HG03342 (cell line): ENCODE measurements at regions not wholly inside any gene's neighbourhood (a gene's known extent, or its start where the extent isn't known, plus 50 kb on each side); places are given as distances from the start of the nearest gene placed in this dataset.
"Not testable (repeated sequence)": the region's sequence is repeated elsewhere in the genome, so short reads cannot be mapped to it uniquely, and the experiment has no call there.

Experiments used
- ATAC-seq: cut with Tn5 transposase; IDR thresholded peaks from one replicate; pipeline ENCODE4 v1.9.1; 2021; ENCODE audit warnings: mild to moderate bottlenecking, moderate library complexity; ENCODE audit not compliant: unreplicated experiment

DNA sequence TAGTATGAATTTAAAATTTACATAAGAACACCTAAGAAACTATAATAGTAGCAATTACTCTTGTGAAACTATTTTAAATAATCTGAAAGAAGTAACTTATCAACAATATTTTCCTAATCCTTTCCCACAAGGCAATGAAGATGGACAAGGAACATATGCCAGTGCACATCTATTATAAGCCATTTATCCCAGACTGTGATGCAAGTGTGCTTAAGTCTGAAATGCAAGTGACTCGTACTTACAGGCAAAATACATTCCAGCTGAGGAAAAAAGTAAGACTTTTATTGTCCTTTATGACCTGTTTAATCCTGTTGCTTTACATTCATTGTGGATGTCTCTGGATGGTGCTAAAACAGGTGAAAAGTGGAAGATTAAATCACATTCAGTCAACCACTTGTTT lies 709.4 kb downstream of the ZNF385D start:
- no peak for ATAC-seq

DNA sequence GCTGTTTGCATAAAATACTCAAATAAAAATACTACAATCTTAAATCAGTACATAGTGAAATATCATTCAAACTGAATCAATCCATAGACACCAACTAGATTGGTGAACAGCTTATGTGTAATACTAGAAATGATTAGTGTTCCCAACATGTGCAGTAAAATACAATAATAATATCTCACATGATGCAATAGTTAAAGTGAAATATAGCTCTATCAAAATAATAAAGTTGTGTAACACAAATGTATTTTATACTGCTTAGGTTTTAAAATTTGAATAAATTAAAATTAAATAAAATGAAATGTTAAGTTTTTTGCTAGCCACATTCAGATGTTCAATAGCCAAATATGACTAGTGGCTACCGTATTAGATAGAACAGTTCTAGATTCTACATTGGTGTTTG lies 714.1 kb downstream of the ZNF385D start:
- ATAC-seq: no peak

DNA sequence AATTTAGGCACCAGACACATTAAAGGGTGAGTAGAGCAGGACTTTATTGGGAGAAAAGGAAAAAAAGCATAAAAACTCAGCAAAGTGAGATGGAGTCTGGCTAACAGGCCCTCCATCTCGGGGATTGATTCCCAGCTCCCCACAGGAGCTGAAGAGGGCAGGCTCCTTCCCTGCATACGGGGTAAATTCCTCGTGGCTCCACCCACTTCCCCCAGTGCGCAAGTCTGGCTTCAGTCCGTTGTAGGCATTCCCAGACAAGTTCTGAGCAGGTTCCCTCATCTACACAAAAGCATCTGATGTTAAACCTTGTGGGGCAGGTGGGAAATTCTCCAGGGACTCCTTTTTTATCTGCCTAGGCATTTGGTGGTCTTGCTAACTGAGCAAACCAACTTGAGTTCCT lies 722.6 kb downstream of the ZNF385D start:
- no peak for ATAC-seq

DNA sequence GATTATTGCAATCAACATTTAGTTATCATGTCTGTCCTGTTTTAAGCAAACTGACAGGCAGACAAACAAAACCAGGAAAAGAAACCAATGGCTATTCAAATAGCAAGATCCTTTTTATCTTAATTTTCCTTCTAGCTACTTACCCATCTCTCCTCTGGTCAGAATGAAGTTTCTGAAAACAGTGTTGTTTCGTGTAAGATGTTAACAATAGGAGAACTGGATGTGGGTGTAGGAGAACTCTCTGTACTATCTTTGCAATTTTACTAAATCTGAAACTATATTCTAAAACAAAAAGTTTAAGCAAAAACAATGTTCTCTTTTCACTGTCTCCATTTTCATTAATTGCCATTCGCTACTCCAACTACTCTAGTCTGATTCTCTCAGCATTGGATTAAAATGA lies 726.4 kb downstream of the ZNF385D start:
- ATAC-seq: no peak

DNA sequence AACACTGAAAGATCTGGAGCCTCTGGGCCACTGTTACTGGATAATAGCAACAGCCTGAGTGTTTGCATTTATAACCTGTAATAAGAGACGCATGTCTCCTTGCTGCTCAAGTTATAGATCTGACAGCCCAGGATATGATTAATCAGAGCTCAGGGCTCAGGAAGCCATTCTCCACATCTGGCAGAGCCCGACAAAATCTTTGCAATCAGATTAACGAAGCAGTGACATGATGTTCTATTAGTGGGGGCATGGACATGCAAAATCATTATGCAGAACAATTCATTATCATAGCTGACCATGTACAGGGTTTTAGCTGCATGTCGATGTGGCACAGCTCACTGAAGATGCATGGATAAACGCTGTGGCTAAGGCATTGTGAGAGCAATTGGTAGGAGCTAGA lies 730.3 kb downstream of the ZNF385D start:
- ATAC-seq: no peak

DNA sequence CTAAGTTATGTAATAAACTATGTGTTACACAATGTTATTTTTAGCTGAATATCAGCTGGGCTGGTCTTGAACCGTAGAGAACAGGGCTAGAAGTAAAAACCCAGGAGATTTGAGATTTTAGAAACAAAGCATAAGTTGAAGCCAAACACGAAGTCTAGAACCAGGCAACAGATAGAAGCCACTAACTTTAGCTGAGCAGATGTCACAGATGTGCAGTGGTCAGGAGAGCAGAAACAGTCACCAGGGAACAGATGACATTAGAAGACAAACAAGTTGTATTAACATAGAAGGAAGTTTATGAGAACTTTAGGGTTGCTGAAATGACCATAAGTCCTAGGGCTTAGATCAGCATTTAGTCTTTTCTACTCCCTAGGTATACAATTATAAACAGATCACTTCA lies 731.0 kb downstream of the ZNF385D start:
- no peak for ATAC-seq

DNA sequence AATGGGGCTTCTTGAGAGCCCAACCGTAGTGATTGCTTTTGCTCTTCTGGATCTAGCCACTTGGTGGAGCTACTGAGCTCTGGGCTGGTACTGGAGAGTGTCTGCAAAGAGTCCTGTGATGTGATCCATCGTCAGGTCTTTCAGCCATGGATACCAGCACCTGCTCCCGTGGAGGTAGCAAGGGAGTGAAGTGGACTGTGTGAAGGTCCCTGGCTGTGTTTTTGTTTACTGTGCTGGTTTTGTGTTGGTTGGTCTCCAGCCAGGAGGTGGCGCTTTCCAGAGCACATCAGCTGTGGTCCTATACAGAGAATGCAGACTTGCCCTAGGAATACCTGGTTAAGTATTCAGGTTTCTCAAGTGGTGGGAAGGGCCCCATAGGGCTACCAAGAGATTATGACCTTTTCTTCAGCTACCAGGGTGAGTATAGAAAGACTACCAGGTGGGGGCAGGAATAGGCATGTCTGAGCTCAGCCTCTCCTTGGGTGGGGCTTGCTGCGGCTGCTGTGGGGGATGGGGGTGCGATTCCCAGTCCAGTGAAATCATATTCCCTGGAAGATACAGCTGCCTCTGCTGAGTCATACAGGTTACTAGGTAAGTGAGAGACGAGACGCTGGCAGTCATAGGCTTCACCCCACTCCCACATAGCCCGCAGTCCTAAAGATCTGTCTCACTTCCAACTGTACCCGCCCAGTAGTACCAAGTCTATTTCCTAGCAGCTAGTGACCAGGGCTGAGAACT lies 733.7 kb downstream of the ZNF385D start:
- no peak for ATAC-seq

DNA sequence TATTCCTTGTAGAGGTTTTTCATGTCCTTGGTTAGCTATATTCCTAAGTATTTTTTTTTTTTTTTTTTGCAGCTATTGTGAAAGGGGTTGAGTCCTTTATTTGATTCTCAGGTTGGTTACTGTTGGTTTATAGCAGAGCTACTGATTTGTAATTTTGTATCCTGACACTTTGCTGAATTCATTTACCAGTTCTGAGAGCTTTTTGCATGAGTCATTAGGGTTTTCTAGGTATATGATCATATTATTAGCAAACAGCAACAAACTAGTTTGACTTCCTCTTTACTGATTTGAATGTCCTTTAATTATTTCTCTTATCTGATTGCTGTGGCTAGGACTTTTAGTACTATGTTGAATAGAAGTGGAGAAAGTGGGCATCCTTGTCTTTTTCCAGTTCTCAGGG lies 737.4 kb downstream of the ZNF385D start:
- ATAC-seq: no peak

DNA sequence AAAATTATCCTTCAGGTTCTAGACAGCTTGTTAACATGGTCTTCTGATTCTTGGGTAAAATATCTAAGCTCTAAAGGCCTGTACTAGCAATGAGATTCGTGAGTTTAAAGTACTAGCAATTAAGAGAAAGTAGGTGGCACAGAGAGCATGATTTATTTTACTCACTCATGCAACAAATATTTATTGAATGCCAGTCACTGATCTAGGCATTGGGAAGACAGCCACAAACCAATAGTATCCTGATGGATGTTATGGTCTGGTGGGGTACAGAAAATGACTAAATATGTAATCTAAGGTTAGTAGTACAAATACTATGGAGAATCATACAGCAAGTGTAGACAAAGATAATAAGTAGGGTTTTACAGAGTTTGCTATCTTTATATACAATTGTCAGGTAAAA lies 751.3 kb downstream of the ZNF385D start:
- ATAC-seq: no peak

DNA sequence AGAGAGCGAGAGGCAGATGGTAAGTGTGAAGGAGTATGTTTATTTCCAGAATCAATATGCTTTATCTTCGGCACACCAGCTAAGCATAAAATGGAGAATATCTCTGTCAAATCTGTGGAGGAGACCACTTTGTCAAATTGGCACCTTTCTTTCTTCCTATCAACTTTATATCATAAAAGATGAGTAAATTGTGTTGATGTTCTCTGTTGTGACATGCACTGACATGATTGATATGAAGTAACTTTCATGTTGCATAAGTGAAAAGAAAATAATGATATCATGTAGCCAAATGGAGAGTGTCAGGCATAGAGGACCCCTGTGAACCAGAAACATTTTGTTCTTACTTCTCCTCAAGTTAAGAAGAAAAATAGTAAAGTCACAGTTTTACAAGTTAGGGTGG lies 753.8 kb downstream of the ZNF385D start:
- no peak for ATAC-seq

DNA sequence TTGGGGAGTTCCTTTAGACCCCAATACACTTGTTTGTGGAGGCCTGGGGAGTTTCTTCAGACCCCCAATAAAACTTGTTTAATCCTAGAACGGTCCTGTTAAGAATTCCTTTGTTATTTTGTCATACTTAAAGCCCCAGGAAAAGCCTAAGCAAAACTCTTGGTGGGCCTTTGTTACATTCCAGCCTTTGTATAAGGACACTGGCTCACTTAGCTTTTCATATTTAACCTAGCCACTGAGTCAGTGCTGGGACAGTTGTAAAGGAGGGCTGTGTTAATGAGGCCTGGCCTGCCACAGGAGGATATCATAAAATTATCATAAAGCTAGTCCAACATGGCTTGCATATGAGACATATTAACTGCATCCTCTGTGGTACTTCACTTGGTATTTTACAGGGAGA lies 760.1 kb downstream of the ZNF385D start:
- no peak for ATAC-seq

DNA sequence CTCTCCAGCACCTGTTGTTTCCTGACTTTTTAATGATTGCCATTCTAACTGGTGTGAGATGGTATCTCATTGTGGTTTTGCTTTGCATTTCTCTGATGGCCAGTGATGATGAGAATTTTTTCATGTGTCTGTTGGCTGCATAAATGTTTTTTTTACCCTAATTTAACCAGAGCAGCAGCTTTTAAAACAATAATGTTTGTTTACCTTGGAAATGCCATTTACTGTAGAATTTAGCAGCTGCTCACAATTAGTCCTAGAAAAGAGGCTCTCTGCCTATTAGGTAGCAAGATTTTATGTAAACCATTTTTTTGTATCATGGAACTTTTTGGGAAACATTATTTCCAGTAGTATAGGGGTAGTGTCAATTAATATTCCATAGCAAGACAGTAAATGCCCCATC lies 761.4 kb downstream of the ZNF385D start:
- ATAC-seq: not testable (repeated sequence)

DNA sequence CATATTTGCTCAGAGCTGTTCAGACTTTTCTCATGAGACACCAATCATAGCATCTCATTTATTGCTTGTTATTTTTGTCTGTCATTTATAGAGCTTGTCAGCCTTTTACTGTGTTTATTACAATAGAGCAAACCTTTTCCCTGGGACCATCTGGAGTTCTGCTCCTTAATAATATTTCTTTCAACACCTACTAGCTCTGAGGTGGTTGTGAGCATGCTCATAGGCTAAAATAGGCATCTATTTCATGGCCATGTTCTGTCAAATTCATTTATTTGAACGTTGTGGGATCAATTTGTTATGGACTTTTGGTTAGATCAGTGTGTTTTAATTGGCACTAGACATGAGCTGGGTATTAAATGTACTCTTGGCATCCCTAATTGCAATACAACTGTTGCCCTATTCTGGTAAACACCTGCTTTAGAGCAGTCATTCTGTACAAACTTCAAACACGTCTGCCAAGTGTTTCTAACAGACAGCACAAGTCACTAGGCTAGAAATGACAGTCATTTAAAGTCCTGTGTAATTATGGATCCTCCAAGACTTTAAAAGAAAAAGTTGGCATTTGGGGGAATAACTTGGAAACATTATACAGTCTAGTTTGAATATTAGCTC lies 766.3 kb downstream of the ZNF385D start:
- no peak for ATAC-seq

DNA sequence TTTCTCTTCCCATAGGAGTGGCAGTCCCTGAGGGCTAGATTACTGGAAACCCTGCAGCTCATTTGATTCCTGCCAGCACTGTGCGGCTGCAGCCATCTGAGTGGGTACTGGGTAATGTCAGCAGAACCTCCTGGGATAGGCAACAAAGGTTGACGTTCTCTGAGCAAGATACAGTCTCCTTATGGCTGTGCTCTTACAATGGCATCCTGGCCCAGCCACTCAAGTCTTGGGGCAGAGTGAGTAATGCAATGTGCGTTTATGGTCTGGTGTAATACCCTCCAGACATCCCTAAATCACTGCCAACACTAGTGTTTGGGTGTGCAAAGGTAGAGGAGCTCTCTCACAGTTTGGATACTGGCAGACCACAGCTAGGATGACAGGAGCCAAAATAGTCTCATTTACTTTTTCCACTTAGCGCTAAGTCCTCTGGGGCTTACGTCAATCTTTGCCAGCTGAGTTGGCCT lies 775.8 kb downstream of the ZNF385D start:
- no peak for ATAC-seq

DNA sequence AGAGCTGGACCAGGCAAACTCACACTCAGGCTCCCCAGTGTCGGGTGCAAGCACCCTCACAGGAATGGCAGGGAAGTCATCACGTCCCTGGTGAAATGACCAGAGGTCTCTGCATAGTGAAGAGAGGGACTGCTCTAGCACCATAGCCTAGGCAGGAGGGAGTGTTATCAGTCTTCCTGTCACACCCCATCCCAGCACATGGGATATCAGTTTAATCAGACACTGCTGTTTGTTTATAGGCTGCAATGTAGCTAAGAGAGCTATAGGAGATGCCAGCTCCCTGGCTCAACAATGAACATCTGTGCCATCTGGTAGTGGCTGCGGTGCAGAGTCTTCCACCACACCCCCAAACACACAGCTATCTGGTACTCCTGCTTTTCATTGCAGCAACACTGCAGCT lies 776.6 kb downstream of the ZNF385D start:
- no peak for ATAC-seq

DNA sequence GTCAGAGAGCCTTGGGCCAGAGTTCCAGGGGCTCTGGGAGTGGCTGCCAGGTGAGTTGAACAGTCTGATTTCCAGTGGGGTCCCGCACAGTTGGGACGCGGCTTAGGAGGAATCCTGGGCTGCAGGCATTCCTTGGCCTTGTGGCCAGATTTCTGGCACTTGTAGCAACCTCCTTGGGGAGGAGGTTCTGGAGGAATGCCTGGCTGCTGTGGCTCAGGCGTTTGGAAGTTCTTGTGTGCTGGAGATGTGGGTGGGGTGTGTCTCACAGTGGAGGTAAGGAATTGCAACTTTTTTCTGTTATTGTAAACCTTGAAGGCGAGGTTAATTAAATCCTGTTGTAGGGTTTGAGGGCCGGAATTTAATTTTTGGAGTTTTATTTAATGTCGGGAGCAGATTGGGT lies 780.2 kb downstream of the ZNF385D start:
- ATAC-seq: not testable (repeated sequence)

DNA sequence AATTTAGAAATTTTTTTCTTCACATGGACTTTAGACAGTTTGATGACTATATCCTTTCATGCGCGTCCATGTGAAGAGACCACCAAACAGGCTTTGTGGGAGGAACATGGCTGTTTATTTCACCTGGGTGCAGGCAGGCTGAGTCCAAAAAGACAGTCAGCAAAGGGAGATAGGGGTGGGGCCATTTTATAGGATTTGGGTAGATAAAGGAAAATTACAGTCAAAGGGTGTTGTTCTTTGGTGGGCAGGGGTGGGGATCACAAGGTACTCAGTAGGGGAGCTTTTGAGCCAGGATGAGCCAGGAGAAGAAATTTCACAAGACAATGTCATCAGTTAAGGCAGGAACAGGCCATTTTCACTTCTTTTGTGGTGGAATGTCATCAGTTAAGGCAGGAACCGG lies 781.5 kb upstream of the SGO1 start:
- not testable (repeated sequence) for ATAC-seq

DNA sequence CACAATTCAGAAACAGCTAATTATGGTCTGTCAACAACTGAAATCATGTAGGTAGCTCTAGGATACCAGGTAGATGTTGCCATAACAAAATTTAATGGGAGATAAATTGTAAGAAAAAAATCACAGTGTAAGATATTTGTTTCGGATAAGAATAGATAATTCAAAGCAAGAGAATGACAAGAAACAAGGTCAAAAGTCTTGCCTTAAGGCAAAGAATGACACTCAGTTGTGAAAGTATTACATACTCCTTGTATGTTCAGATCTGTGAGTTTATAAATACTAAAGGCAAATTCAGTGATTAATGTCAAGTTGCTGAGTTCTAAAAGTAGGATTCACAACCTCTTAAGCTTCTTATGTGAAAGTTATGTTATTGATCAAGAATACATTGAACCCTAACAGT lies 772.2 kb upstream of the SGO1 start:
- no peak for ATAC-seq

DNA sequence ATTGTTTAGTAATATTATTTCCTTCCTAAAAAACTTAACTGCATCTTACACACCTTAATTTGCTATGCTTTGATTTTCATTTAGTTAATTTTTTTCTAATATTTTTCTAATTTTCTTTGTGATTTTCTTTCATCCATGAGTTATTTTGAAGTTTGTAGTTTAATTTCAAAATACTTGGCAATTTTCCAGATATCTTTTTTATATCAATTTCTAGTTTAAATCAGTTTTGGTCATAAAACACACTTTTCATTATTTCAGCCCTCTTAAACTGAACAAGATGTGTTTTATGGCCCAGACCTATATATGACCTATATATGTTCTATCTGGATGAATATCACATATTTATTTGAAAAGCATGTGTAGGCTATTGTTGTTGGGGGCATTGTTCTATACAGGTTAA lies 759.9 kb upstream of the SGO1 start:
- no peak for ATAC-seq

DNA sequence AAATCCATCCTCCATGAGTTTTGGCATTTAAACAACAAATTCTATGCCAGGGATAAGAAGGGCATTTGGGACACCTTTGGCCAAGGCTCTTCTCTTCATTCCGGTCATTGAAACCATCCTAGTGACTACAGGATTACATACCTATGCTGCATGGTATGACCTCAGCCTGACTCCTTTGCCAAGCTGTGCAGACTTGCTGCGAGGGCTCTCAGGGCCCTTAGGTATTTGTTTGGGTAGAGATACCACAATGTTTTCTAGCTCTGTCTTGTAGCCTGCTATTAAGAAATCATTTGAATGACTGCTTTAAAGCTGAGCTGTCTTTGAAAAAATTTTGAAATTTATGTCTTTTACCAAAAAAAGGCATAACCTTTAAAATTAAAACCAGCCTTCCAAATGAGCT lies 749.8 kb upstream of the SGO1 start:
- no peak for ATAC-seq

DNA sequence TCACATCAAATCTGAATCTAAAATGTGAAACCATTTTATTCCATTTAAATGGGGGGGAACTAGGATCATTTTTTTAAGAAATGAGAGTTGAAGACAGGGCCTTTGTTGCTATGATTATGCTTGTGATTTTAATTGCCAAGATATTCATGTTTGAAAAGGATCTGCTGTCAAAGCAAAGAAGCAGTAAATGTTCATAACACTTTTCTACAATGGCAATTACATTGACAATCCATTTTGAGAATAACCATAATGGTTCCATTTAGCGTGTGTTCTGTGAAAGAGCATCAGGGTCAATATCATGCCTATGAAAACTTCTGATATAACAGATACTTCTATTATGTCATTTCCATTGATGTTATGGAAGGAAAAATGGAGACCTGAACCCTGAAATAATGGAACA lies 745.8 kb upstream of the SGO1 start:
- no peak for ATAC-seq

DNA sequence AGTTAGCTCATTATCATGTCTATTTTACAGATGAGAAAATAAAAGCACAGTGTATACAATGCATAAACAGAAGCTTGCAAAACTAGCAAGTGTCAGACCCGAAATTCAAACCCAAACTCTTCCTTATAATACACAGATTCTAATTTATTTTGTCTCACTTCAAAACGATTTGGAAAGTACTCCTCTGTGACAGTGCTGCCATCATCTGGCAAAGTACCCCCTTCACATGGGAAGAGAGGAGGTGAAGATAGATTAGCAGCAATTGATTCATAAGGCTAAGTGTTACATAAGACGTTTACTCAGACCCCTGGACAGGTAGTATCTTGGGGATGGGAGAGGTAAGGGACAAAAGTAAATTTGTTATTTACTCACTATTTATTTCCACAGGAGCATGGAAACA lies 744.0 kb upstream of the SGO1 start:
- no peak for ATAC-seq
